Brain microvascular endothelial cell (primary cell): ENCODE measurements at regions not wholly inside any gene's neighbourhood (a gene's known extent, or its start where the extent isn't known, plus 50 kb on each side); places are given as distances from the start of the nearest gene placed in this dataset.

Experiments used
- DNase-seq: peaks from one replicate; pipeline ENCODE4 v3.0.0-alpha.2; 2020
- H3K27ac ChIP-seq: fragments of 250-450 bp; sonication (Bioruptor Pico); 2 replicates; pipeline ENCODE4 v1.5.1; 2020; ENCODE audit warnings: mild to moderate bottlenecking, moderate library complexity
- H3K27me3 ChIP-seq: fragments of 250-450 bp; sonication (Bioruptor Pico); replicated peaks from 2 replicates; pipeline ENCODE4 v1.5.1; 2020; ENCODE audit warnings: mild to moderate bottlenecking
- H3K36me3 ChIP-seq: fragments of 250-450 bp; sonication (Bioruptor Pico); replicated peaks from 2 replicates; pipeline ENCODE4 v1.5.1; 2020; ENCODE audit warnings: mild to moderate bottlenecking
- H3K4me3 ChIP-seq: 2 replicates; pipeline ENCODE4 v1.5.1; 2011; ENCODE audit warnings: low read depth, mild to moderate bottlenecking, control low read depth, low read length, moderate library complexity
- in situ Hi-C: cut with HindIII; loops from 2 replicates; pipeline ENCODE4 v1.10.0; 2017; ENCODE audit warnings: low sequenced_read_pairs, low pct_ligation_motif_present
- TF ChIP-seq, protein P1 (sequence below): IDR thresholded peaks from 2 replicates; pipeline ENCODE4 v1.5.1; 2011; ENCODE audit warnings: low read depth, mild to moderate bottlenecking, moderate library complexity, low read length, control low read depth, inconsistent platforms; ENCODE audit errors: missing control alignments

DNA sequence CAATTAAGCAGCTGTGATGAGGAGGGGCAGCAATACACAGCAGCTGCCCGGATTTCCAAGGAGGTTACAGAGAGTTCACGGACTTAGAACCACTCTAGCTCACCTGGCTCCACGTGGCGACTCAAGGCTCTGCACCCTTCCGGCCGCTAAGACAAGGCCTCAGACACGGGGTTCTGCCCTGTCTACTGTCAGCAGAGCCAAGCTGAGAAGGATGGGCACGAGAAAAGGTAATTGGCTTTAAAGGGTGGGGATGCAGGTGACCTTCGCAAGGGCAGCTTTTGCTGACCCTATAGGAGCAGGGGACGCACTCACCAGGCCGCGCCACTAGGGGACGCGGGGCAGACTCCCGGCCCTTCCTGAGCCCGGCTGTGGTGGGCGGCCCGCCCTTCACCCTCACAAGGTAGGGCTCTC is 152.4 kb downstream of the KIF20B start:
- Histone ChIP-seq H3K4me3 (no peak overlapping the region), H3K27ac (no peak overlapping the region), H3K36me3 (no peaks in the 10 kb centered on the region), H3K27me3 (no peaks in the 10 kb centered on the region)
- no peak for DNase-seq
- TF ChIP-seq, protein P1, sequence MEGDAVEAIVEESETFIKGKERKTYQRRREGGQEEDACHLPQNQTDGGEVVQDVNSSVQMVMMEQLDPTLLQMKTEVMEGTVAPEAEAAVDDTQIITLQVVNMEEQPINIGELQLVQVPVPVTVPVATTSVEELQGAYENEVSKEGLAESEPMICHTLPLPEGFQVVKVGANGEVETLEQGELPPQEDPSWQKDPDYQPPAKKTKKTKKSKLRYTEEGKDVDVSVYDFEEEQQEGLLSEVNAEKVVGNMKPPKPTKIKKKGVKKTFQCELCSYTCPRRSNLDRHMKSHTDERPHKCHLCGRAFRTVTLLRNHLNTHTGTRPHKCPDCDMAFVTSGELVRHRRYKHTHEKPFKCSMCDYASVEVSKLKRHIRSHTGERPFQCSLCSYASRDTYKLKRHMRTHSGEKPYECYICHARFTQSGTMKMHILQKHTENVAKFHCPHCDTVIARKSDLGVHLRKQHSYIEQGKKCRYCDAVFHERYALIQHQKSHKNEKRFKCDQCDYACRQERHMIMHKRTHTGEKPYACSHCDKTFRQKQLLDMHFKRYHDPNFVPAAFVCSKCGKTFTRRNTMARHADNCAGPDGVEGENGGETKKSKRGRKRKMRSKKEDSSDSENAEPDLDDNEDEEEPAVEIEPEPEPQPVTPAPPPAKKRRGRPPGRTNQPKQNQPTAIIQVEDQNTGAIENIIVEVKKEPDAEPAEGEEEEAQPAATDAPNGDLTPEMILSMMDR, result peak; percentile 56
- in situ Hi-C loops, result no loop called here

DNA sequence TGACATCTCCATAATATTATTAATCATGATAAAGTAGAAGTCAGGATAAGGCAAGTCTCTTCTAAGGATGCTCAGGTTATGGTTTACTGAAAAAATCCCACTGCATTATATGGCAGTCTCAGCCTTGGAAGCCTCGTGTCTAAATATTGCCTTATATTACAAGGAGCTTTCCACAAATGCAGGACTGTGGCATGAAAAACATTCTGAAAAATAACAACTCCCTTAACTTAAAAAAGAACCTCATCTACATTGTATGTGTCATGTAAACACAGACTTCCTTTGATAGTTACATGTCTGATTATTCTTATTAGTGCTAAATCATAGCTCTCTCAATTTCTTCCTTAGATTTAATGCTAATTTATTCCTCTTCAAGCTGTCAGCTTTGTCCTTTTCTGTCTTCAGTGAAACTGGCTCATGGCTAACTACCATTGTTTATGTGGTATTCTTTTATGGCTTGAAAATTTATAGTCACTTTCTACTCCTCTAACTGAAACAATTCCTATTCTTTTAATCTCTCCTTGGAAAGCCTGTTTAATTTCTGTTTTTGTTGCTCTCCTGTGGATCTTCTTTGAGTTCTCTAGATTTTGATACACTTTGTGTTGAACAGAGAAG is 156.1 kb downstream of the KIF20B start:
- Histone ChIP-seq H3K36me3 (no peaks in the 10 kb centered on the region), H3K4me3 (no peak overlapping the region), H3K27me3 (no peaks in the 10 kb centered on the region), H3K27ac (no peak overlapping the region)
- TF ChIP-seq, protein P1, result no peak
- no peak for DNase-seq
- in situ Hi-C loops, result no loop called here

DNA sequence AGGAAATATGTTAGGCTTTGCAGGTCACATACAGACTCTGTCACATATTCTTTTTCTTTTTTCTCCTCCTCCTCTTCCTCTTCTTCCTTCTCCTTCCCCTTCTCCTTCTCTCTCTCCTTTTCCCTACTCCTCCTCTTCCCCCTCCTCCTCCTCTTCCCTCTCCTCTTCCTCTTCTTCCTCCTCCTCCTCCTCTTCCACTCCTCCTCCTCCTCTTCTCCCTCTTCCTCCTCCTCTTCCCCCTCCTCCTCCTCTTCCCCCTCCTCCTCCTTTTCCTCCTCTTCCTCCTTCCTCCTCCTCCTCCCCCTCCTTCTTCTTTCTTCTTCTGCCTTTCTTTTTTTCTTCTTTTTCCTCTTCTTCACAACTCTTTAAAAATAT is 159.8 kb downstream of the KIF20B start:
- Histone ChIP-seq H3K4me3 (no peak overlapping the region), H3K36me3 (no peaks in the 10 kb centered on the region), H3K27me3 (no peaks in the 10 kb centered on the region), H3K27ac (peak overlapping the region; percentile 31)
- in situ Hi-C loops, result no loop called here
- TF ChIP-seq, protein P1, result no peak
- DNase-seq, result no peak

DNA sequence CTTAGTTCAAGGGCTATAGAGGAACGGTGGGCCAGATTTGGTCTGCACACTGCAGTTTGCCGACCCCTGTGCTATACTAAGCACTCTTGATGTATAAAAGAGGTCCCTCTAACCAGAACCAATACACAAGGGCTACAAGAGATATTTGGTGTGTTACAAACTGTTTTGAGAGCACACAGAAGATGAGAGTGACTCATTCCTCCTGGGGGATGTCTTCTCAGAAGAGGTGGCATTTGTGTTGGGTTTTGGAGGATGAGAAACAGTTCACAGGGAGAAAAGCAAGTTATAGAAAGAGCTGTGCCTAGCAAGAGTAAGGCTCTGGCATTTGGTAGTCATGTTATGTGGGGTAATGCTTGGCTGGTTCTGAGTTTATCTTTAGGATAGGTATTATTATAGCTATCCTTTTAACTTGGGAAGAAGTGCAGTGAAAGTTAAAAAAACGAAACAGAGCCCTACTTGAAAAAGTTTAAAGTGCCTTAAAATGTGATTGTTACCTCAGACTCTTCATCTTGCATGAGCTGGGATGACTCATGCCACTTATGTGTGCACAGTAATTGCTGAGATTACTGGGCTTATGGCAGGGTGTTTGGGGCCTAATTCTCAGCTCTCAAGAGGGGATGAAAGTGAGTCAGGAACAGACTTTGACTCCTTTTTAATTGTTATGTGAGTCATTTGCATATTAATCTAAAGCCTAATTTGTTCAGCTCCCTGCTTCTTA is 160.4 kb downstream of the KIF20B start:
- in situ Hi-C loops, result no loop called here
- TF ChIP-seq, protein P1, result no peak
- Histone ChIP-seq H3K27me3 (no peaks in the 10 kb centered on the region), H3K36me3 (no peaks in the 10 kb centered on the region), H3K27ac (peak overlapping the region; percentile 31), H3K4me3 (no peak overlapping the region)
- DNase-seq, result peak; percentile 45

DNA sequence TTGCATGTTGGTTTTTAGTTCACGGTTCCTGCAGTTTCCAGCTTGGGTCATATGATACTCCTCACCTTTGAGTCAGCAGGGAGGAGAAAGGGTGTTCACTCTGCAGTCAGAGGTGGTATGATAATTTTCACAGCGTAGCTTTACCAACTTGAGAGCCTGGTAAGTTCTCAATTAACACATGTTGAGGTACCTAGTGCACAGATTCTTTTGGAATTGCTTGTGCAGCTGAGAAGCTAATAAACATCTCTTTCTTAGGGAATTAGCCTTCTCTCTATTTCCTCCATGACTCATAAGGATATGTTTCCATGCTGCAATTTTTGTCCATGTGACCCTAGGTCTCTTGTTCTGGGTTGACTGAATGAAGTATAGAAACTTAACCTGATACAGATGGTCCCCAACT is 166.6 kb downstream of the KIF20B start:
- H3K36me3 ChIP-seq, result no peaks in the 10 kb centered on the region
- TF ChIP-seq, protein P1, result no peak
- DNase-seq, result no peak
- in situ Hi-C loops, result no loop called here
- no peak overlapping the region for H3K4me3 ChIP-seq
- H3K27ac ChIP-seq, result no peak overlapping the region
- no peaks in the 10 kb centered on the region for H3K27me3 ChIP-seq
